ENCODE measurements at regions not wholly inside any gene's neighbourhood (a gene's known extent, or its start where the extent isn't known, plus 50 kb on each side); places are given as distances from the start of the nearest gene placed in this dataset.
A peak's percentile ranks its signal among the peaks of the same experiment; 100 is the strongest.

DNA sequence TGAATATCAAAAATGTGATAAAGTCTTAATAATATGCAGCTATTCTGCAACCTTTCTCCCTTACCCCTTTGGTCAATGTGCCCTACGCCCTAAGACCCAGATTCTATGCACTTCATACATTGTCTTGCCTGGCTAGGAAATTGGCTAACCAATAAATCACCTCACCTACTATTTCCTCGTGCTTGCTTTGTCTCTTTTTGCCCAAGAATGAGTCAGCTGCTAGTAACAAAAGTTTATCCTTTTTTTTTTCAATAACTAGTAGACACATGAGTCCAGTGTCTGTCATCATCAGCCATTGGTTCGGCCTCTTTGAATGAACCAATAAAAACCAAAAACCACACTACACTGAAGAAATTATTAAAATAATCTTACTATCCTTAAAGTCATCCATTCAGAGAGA, 387.1 kb downstream of the PPP3CA start:
- ATAC-seq (no peak), DNase-seq (no peak)
- no peak for TF ChIP-seq POLR2A (IDR thresholded peaks at IDR 0.05)
- TF ChIP-seq, protein P1, sequence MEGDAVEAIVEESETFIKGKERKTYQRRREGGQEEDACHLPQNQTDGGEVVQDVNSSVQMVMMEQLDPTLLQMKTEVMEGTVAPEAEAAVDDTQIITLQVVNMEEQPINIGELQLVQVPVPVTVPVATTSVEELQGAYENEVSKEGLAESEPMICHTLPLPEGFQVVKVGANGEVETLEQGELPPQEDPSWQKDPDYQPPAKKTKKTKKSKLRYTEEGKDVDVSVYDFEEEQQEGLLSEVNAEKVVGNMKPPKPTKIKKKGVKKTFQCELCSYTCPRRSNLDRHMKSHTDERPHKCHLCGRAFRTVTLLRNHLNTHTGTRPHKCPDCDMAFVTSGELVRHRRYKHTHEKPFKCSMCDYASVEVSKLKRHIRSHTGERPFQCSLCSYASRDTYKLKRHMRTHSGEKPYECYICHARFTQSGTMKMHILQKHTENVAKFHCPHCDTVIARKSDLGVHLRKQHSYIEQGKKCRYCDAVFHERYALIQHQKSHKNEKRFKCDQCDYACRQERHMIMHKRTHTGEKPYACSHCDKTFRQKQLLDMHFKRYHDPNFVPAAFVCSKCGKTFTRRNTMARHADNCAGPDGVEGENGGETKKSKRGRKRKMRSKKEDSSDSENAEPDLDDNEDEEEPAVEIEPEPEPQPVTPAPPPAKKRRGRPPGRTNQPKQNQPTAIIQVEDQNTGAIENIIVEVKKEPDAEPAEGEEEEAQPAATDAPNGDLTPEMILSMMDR (IDR thresholded peaks at IDR 0.05), result no peak
- Histone ChIP-seq H3K4me1 (no peaks in the 10 kb centered on the region), H3K9me3 (no peaks in the 10 kb centered on the region), H3K4me3 (no peak overlapping the region), H3K36me3 (no peaks in the 10 kb centered on the region), H3K27me3 (no peaks in the 10 kb centered on the region), H3K27ac (no peak overlapping the region)
- intact Hi-C loops (cut with DNase I), result no loop called here
- WGBS (ENCODE audit: insufficient coverage, low coverage, low lambda C conversion rate, missing lambda C conversion rate), result 70% methylated on average over 3 of the region's 3 CpGs

DNA sequence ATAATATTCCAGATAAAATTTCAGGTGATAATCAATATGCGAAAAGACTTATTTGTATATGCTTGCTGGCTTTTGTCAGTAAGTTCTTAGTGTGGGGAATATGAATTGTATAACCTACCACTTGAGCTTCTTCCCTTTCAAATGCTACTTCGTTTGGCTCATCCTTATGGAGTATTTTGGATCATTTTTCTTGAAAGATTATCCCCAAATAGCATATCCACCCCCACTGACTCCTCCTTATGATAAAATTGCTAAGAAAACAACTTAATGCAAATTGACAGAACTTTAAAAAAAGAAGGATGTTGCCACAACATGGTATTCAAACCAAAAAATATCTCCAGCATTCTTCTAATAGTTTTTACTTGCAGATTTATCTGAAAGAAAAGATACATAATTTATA, 393.3 kb downstream of the PPP3CA start:
- 69% methylated on average over 2 of the region's 2 CpGs for WGBS (ENCODE audit: insufficient coverage, low coverage, low lambda C conversion rate, missing lambda C conversion rate)
- no peak overlapping the region for H3K27ac ChIP-seq
- H3K4me1 ChIP-seq, result no peaks in the 10 kb centered on the region
- H3K9me3 ChIP-seq, result no peaks in the 10 kb centered on the region
- no peak for ATAC-seq
- no peaks in the 10 kb centered on the region for H3K36me3 ChIP-seq
- no peaks in the 10 kb centered on the region for H3K27me3 ChIP-seq
- DNase-seq, result no peak
- intact Hi-C loops (cut with DNase I), result no loop called here
- TF ChIP-seq, protein P1 (IDR thresholded peaks at IDR 0.05), result no peak
- no peak for TF ChIP-seq POLR2A (IDR thresholded peaks at IDR 0.05)
- no peak overlapping the region for H3K4me3 ChIP-seq

DNA sequence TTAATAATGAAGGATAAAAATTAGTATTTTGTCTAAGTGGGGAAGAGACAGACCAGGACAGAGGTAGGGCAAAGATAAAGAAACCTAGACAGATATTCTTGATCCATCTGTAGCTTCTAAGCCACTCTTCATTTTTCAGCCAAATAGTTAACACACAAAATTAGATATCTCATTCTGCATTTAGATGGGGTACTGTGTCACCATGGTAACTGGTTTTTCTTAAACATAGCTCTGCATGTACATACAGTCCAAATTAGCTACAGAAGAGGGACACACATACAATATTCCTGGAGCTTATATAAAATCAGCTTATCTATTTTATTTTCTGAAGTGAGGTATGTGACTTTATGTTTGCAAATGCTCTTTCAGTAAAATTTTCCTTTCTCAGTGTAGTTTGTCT, 393.7 kb downstream of the PPP3CA start:
- H3K36me3 ChIP-seq, result no peaks in the 10 kb centered on the region
- no peaks in the 10 kb centered on the region for H3K4me1 ChIP-seq
- DNase-seq (no peak), ATAC-seq (no peak)
- TF ChIP-seq, protein P1 (IDR thresholded peaks at IDR 0.05), result no peak
- no peak for TF ChIP-seq POLR2A (IDR thresholded peaks at IDR 0.05)
- H3K27me3 ChIP-seq, result no peaks in the 10 kb centered on the region
- H3K27ac ChIP-seq, result no peak overlapping the region
- no peak overlapping the region for H3K4me3 ChIP-seq
- no peaks in the 10 kb centered on the region for H3K9me3 ChIP-seq
- intact Hi-C loops (cut with DNase I), result no loop called here

DNA sequence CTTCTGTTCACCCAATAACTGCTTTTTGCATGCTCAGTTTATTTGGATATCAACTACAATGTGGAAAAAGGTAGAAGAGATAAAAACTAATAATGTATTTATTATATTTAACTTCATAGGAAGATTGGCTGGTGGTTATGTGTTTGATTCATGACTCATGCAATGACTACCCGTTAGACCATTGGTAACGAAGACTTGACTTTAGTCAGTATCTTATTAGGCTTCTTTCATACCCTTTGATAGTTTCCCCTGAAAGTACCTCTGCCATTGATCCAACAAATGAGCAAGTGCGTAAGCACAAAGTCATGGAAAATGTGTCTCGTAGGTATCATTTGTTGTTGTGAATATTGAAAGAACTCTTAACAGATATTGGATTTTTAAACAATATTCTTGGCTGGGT, 394.7 kb downstream of the PPP3CA start:
- Histone ChIP-seq H3K36me3 (no peaks in the 10 kb centered on the region), H3K4me3 (no peak overlapping the region), H3K9me3 (no peaks in the 10 kb centered on the region), H3K27ac (no peak overlapping the region), H3K4me1 (no peaks in the 10 kb centered on the region), H3K27me3 (no peaks in the 10 kb centered on the region)
- intact Hi-C loops (cut with DNase I), result no loop called here
- TF ChIP-seq, protein P1 (IDR thresholded peaks at IDR 0.05), result no peak
- no peak for TF ChIP-seq POLR2A (IDR thresholded peaks at IDR 0.05)
- 63% methylated on average over 4 of the region's 4 CpGs for WGBS (ENCODE audit: insufficient coverage, low coverage, low lambda C conversion rate, missing lambda C conversion rate)
- ATAC-seq, result no peak
- no peak for DNase-seq

DNA sequence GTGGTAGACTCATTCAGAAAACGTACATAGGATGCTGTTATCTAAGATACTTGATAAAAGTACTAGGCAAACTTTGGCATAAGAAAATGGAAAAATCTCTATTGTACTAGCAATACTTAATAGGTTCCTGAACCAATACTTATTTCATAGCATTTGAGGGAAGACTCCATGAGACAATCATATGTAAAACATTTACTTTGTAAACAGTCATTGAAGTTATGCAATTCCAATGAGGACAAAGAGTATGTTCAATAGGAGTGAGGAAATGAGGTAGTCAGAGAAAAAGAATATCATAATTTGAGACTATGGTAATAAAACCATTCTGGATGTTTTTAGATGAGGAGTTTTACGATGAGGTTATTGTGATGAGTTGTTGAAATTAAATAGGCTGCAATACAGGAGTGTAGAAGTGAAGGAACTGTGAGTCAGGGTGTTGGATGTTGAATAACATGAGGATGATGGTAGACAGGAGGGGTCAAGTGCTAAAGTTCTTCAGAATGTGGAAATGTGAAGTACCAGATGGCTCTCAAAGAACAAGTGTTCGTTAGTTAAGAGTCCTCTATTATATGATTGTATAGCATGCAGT, 397.9 kb downstream of the PPP3CA start:
- Histone ChIP-seq H3K4me1 (no peaks in the 10 kb centered on the region), H3K36me3 (no peaks in the 10 kb centered on the region), H3K9me3 (no peaks in the 10 kb centered on the region), H3K4me3 (no peak overlapping the region), H3K27me3 (no peaks in the 10 kb centered on the region), H3K27ac (no peak overlapping the region)
- TF ChIP-seq POLR2A (IDR thresholded peaks at IDR 0.05), result no peak
- intact Hi-C loops (cut with DNase I), result no loop called here
- DNase-seq (no peak), ATAC-seq (peak in 2 of 4 donors; percentile 23 to 52)
- WGBS (ENCODE audit: insufficient coverage, low coverage, low lambda C conversion rate, missing lambda C conversion rate), result 71% methylated on average over 3 of the region's 3 CpGs

Measured in right lobe of liver (tissue), 6 donors.